ENCODE measurements at regions not wholly inside any gene's neighbourhood (a gene's known extent, or its start where the extent isn't known, plus 50 kb on each side); places are given as distances from the start of the nearest gene placed in this dataset.

DNA sequence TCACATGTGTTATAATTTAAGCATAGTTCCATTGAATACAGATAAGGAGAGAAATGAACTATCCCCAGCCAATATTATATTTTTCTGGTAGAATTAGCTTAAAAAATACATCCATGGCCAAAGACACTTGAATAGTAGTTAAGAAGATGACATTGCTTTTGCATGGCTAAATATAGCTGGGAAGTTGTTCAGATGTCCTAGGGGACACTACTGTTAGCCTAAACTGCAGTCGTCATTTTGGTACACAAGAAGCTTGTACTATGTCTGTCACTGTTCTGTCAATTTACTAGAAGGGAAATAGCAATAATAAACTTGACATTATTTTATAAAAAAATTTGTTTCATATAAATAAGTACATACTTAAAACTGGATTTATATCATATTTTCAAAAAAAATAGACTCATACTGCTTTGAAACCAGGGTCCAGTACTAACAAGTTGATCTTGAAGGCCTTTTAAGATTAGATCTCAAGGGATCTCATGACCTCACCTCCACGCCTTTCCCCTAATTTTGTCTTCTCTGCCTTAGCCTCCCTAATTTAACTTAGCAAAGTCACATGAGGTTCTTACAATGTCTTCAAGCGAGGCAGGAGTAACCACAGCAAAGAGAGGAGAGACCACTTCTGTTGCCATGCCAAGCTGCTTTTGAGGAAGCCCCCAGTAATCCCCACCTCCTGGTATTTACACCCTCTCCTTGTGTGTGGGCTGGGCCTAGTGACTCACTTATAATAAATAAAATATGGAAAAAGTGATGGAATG lies 81.0 kb downstream of the AVPR1A start:
- H3K36me3 ChIP-seq, result no peaks in the 10 kb centered on the region
- 88% methylated on average over 3 of the region's 3 CpGs for WGBS
- no peak for DNase-seq (ENCODE audit: low spot score)
- intact Hi-C loops (cut with DNase I), result loop anchor here (10.0 kb wide), 1 partner anchor 255 kb away; no protein-coding TSS in a partner anchor
- no peak overlapping the region for H3K4me3 ChIP-seq
- TF ChIP-seq POLR2AphosphoS5 (IDR thresholded peaks at IDR 0.05) (no peak), POLR2A (IDR thresholded peaks at IDR 0.05) (no peak)
- TF ChIP-seq, protein P1, sequence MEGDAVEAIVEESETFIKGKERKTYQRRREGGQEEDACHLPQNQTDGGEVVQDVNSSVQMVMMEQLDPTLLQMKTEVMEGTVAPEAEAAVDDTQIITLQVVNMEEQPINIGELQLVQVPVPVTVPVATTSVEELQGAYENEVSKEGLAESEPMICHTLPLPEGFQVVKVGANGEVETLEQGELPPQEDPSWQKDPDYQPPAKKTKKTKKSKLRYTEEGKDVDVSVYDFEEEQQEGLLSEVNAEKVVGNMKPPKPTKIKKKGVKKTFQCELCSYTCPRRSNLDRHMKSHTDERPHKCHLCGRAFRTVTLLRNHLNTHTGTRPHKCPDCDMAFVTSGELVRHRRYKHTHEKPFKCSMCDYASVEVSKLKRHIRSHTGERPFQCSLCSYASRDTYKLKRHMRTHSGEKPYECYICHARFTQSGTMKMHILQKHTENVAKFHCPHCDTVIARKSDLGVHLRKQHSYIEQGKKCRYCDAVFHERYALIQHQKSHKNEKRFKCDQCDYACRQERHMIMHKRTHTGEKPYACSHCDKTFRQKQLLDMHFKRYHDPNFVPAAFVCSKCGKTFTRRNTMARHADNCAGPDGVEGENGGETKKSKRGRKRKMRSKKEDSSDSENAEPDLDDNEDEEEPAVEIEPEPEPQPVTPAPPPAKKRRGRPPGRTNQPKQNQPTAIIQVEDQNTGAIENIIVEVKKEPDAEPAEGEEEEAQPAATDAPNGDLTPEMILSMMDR (IDR thresholded peaks at IDR 0.05), result no peak
- H3K4me1 ChIP-seq (replicated peaks), result no peaks in the 10 kb centered on the region
- no peak overlapping the region for H3K27ac ChIP-seq
- H3K9me3 ChIP-seq, result no peaks in the 10 kb centered on the region
- H3K27me3 ChIP-seq (replicated peaks; ENCODE audit: insufficient read depth), result no peaks in the 10 kb centered on the region

DNA sequence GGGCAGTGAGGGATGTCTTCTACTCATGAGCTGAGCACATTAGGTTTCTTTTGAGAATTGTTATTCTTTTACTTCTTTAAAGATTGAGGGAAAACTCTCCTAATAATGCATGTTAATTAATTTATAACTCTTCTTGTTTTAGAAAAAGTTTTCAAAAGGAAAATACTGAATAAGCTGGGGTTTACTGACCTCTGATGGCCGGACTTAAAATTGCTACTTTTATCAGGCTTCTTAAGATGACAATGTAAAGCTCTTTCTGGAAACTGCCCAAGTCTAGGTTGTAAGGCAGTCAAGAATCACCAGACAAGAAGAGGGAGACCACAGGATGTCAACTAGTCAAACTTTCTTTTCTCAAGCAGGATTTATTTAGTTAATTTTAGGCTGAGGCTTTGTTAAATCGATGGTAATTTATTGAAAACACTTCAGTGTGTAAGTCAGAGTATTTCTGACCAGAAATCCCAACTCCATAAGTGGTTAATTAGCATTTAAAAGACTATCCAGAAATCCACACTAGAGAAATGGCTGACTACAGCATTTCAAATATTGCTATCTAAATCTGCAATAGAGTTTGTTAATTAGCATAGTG lies 82.1 kb downstream of the AVPR1A start:
- DNase-seq (ENCODE audit: low spot score), result peak; percentile 46
- Histone ChIP-seq H3K27me3 (replicated peaks; ENCODE audit: insufficient read depth) (no peaks in the 10 kb centered on the region), H3K4me3 (no peak overlapping the region), H3K27ac (no peak overlapping the region), H3K9me3 (no peaks in the 10 kb centered on the region), H3K36me3 (no peaks in the 10 kb centered on the region), H3K4me1 (replicated peaks) (no peaks in the 10 kb centered on the region)
- TF ChIP-seq POLR2A (IDR thresholded peaks at IDR 0.05), result no peak
- TF ChIP-seq, protein P1 (IDR thresholded peaks at IDR 0.05), result peak; percentile 13 to 60 (median 52)
- TF ChIP-seq POLR2AphosphoS5 (IDR thresholded peaks at IDR 0.05), result peak; percentile 17
- intact Hi-C loops (cut with DNase I), result loop anchor here (10.0 kb wide), 1 partner anchor 254 kb away; no protein-coding TSS in a partner anchor
- 7% methylated on average over 2 of the region's 2 CpGs for WGBS

DNA sequence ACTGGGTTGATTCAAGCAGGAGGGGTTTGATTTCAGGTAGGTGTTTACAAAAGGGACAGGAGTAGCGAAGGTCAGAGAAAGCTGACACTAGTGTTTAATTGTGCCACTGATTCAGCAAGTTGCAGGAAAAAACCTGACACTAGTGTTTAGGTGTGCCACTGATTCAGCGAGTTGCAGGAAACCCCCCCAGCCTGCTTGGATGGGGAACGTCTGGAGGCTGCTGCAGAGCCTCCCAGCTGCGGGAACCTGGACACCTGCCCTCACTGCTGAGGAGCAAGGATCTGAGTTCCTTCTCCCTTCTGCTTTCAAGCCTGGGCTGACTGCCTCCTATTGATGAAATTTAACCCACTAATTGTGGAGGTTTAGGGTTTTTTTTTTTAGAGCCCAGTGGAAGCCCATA lies 84.2 kb downstream of the AVPR1A start:
- no peak overlapping the region for H3K4me3 ChIP-seq
- no peak for DNase-seq (ENCODE audit: low spot score)
- H3K4me1 ChIP-seq (replicated peaks), result no peaks in the 10 kb centered on the region
- H3K36me3 ChIP-seq, result no peaks in the 10 kb centered on the region
- no peaks in the 10 kb centered on the region for H3K27me3 ChIP-seq (replicated peaks; ENCODE audit: insufficient read depth)
- H3K27ac ChIP-seq, result no peak overlapping the region
- TF ChIP-seq, protein P1 (IDR thresholded peaks at IDR 0.05), result no peak
- TF ChIP-seq POLR2AphosphoS5 (IDR thresholded peaks at IDR 0.05), result no peak
- TF ChIP-seq POLR2A (IDR thresholded peaks at IDR 0.05), result no peak
- intact Hi-C loops (cut with DNase I), result loop anchor here (10.0 kb wide), 1 partner anchor 252 kb away; no protein-coding TSS in a partner anchor
- WGBS, result 36% methylated on average over 4 of the region's 4 CpGs
- no peaks in the 10 kb centered on the region for H3K9me3 ChIP-seq

DNA sequence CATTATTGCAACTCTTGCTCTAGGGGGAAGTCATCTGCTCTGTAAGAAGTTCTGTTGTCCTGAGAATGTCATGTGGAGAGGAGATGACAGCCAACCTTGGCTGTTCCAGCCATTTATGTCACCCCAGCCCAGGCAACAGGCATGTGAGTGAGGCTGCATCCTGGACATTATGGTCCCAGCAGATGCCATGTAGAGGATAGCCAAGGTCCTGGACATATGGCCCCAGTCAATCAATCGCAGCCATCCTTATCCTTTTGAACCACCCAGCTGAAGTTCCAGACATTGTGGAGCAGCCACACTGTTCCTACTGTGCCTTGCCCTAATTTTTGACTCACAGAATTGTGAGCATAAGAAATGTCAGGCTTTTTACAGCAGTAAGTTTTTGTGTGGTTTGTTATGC lies 84.9 kb downstream of the AVPR1A start:
- no peak overlapping the region for H3K4me3 ChIP-seq
- H3K36me3 ChIP-seq, result no peaks in the 10 kb centered on the region
- no peaks in the 10 kb centered on the region for H3K9me3 ChIP-seq
- H3K4me1 ChIP-seq (replicated peaks), result no peaks in the 10 kb centered on the region
- H3K27ac ChIP-seq, result no peak overlapping the region
- intact Hi-C loops (cut with DNase I), result loop anchor here (10.0 kb wide), 1 partner anchor 251 kb away; no protein-coding TSS in a partner anchor
- WGBS, result 94% methylated on average over 1 of the region's 1 CpG
- no peaks in the 10 kb centered on the region for H3K27me3 ChIP-seq (replicated peaks; ENCODE audit: insufficient read depth)
- TF ChIP-seq POLR2AphosphoS5 (IDR thresholded peaks at IDR 0.05), result no peak
- TF ChIP-seq, protein P1 (IDR thresholded peaks at IDR 0.05), result no peak
- TF ChIP-seq POLR2A (IDR thresholded peaks at IDR 0.05), result no peak
- DNase-seq (ENCODE audit: low spot score), result no peak
